ENCODE measurements at regions not wholly inside any gene's neighbourhood (a gene's known extent, or its start where the extent isn't known, plus 50 kb on each side); places are given as distances from the start of the nearest gene placed in this dataset.
"Not testable (repeated sequence)": the region's sequence is repeated elsewhere in the genome, so short reads cannot be mapped to it uniquely, and the experiment has no call there.

GRCh38 chr5:122656577-122656976 is 118.3 kb upstream of the SNX2 start:
- DNase-seq (ENCODE audit: extremely low spot score, insufficient read length, low read depth): no peak
- no peak for FAIRE-seq

- FAIRE-seq (no peak), DNase-seq (ENCODE audit: extremely low spot score, insufficient read length, low read depth) (no peak)
Measured at GRCh38 chr5:122661496-122662180, 113.2 kb upstream of the SNX2 start.

- FAIRE-seq: no peak
- DNase-seq (ENCODE audit: extremely low spot score, insufficient read length, low read depth): no peak
Measured at GRCh38 chr5:122665051-122665450, 109.8 kb upstream of the SNX2 start.

- no peak for FAIRE-seq
- DNase-seq (ENCODE audit: extremely low spot score, insufficient read length, low read depth): no peak
Measured at GRCh38 chr5:122668552-122668951, 106.3 kb upstream of the SNX2 start.

- not testable (repeated sequence) for DNase-seq (ENCODE audit: extremely low spot score, insufficient read length, low read depth); FAIRE-seq
Measured at GRCh38 chr5:122669709-122670108, 105.2 kb upstream of the SNX2 start.

- FAIRE-seq: no peak
Measured at GRCh38 chr5:122673343-122673742, 101.5 kb upstream of the SNX2 start.

GRCh38 chr5:122674385-122674784 is 100.5 kb upstream of the SNX2 start:
- no peak for DNase-seq (ENCODE audit: extremely low spot score, insufficient read length, low read depth)
- FAIRE-seq: no peak

More at GRCh38 chr5:122673343-122673742, 101.5 kb upstream of the SNX2 start:
- no peak for DNase-seq (ENCODE audit: extremely low spot score, insufficient read length, low read depth)

GRCh38 chr5:122680623-122681350 is 94.1 kb upstream of the SNX2 start:
- no peak for FAIRE-seq
- no peak for DNase-seq (ENCODE audit: extremely low spot score, insufficient read length, low read depth)

- FAIRE-seq: no peak
- DNase-seq (ENCODE audit: extremely low spot score, insufficient read length, low read depth): no peak
Measured at GRCh38 chr5:122683631-122684030, 91.2 kb upstream of the SNX2 start.

GRCh38 chr5:122690266-122690665 is 84.6 kb upstream of the SNX2 start:
- FAIRE-seq (no peak), DNase-seq (ENCODE audit: extremely low spot score, insufficient read length, low read depth) (no peak)

- DNase-seq (ENCODE audit: extremely low spot score, insufficient read length, low read depth): no peak
- no peak for FAIRE-seq
Measured at GRCh38 chr5:122691931-122692330, 82.9 kb upstream of the SNX2 start.

- DNase-seq (ENCODE audit: extremely low spot score, insufficient read length, low read depth) (no peak), FAIRE-seq (no peak)
Measured at GRCh38 chr5:122693963-122694362, 80.9 kb upstream of the SNX2 start.

GRCh38 chr5:122694884-122695283 is 80.0 kb upstream of the SNX2 start:
- FAIRE-seq: no peak
- no peak for DNase-seq (ENCODE audit: extremely low spot score, insufficient read length, low read depth)

GRCh38 chr5:122696735-122697134 is 78.1 kb upstream of the SNX2 start:
- not testable (repeated sequence) for DNase-seq (ENCODE audit: extremely low spot score, insufficient read length, low read depth)
- peak; percentile 58 for FAIRE-seq

- FAIRE-seq (peak; percentile 18), DNase-seq (ENCODE audit: extremely low spot score, insufficient read length, low read depth) (no peak)
Measured at GRCh38 chr5:122697191-122697590, 77.7 kb upstream of the SNX2 start.

GRCh38 chr5:122699201-122699600 is 75.7 kb upstream of the SNX2 start:
- no peak for FAIRE-seq
- DNase-seq (ENCODE audit: extremely low spot score, insufficient read length, low read depth): no peak

- DNase-seq (ENCODE audit: extremely low spot score, insufficient read length, low read depth) (no peak), FAIRE-seq (peak; percentile 95)
Measured at GRCh38 chr5:122701640-122702523, 73.0 kb upstream of the SNX2 start.

- FAIRE-seq (no peak), DNase-seq (ENCODE audit: extremely low spot score, insufficient read length, low read depth) (no peak)
Measured at GRCh38 chr5:122702524-122702875, 72.4 kb upstream of the SNX2 start.

GRCh38 chr5:122703203-122703602 is 71.7 kb upstream of the SNX2 start:
- FAIRE-seq (peak; percentile 35), DNase-seq (ENCODE audit: extremely low spot score, insufficient read length, low read depth) (no peak)

GRCh38 chr5:122704247-122705036 is 70.4 kb upstream of the SNX2 start:
- FAIRE-seq (peak; percentile 56), DNase-seq (ENCODE audit: extremely low spot score, insufficient read length, low read depth) (no peak)
